GM12891 (cell line): ENCODE measurements at regions not wholly inside any gene's neighbourhood (a gene's known extent, or its start where the extent isn't known, plus 50 kb on each side); places are given as distances from the start of the nearest gene placed in this dataset.
A peak's percentile ranks its signal among the peaks of the same experiment; 100 is the strongest.

Experiments
- POLR2A ChIP-seq: IDR thresholded peaks from 2 replicates; pipeline ENCODE4 v1.6.1; 2011; ENCODE audit warnings: low read depth, low read length, control low read depth
- POLR2AphosphoS5 ChIP-seq: IDR thresholded peaks from 2 replicates; pipeline ENCODE4 v1.6.1; 2011; ENCODE audit warnings: low read depth, low read length, control low read depth
- SPI1 ChIP-seq: IDR thresholded peaks from 2 replicates; pipeline ENCODE4 v1.6.1; 2011; ENCODE audit warnings: low read depth, low read length, control low read depth
- TAF1 ChIP-seq: IDR thresholded peaks from 2 replicates; pipeline ENCODE4 v1.6.1; 2011; ENCODE audit warnings: low read depth, low read length, control low read depth

DNA sequence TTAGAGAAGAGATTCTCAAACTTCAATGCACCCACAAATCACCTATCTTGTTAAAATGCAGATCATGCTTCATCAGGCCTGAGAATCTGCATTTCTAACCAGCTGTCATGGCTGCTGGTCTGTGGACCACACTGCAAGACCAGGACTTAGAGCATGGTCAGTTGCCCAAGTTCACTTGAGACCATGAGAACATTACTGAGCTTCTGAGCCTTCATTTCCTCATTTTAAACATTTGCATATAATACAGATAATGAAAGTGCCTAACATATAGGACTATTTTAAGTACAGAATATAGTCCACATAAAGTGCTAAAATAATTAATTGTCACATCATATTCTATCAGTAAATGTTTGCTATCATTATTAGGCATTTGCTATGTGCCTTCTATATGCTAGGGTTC, 260.8 kb upstream of the TNC start:
- TF ChIP-seq POLR2A = no peak
- TF ChIP-seq TAF1 = no peak
- no peak for TF ChIP-seq POLR2AphosphoS5
- peak; percentile 68 for TF ChIP-seq SPI1
